Ishikawa (cell line): ENCODE measurements at regions not wholly inside any gene's neighbourhood (a gene's known extent, or its start where the extent isn't known, plus 50 kb on each side); places are given as distances from the start of the nearest gene placed in this dataset.

Experiments used
- CEBPB ChIP-seq: IDR thresholded peaks from 2 replicates; pipeline ENCODE4 v1.6.1; 2012
- CREB1 ChIP-seq: IDR thresholded peaks from 2 replicates; pipeline ENCODE4 v1.6.1; 2012; ENCODE audit warnings: low read depth
- EGR1 ChIP-seq: IDR thresholded peaks from 2 replicates; pipeline ENCODE4 v1.6.1; 2012
- EP300 ChIP-seq: IDR thresholded peaks from 2 replicates; pipeline ENCODE4 v1.6.1; 2012; ENCODE audit warnings: borderline replicate concordance
- FOXM1 ChIP-seq: IDR thresholded peaks from 2 replicates; pipeline ENCODE4 v1.6.1; 2012; ENCODE audit warnings: low read depth, borderline replicate concordance
- MAX ChIP-seq: IDR thresholded peaks from 2 replicates; pipeline ENCODE4 v1.6.1; 2012
- NFIC ChIP-seq: IDR thresholded peaks from 2 replicates; pipeline ENCODE4 v1.6.1; 2012
- RAD21 ChIP-seq: IDR thresholded peaks from 2 replicates; pipeline ENCODE4 v1.6.1; 2012; ENCODE audit warnings: low read depth
- REST ChIP-seq: IDR thresholded peaks from 2 replicates; pipeline ENCODE4 v1.6.1; 2012; ENCODE audit warnings: low read depth, mild to moderate bottlenecking
- TAF1 ChIP-seq: IDR thresholded peaks from 2 replicates; pipeline ENCODE4 v1.6.1; 2012; ENCODE audit warnings: low read depth, mild to moderate bottlenecking
- TCF12 ChIP-seq: IDR thresholded peaks from 2 replicates; pipeline ENCODE4 v1.6.1; 2012; ENCODE audit warnings: low read depth
- TEAD4 ChIP-seq: IDR thresholded peaks from 2 replicates; pipeline ENCODE4 v1.6.1; 2012
- YY1 ChIP-seq: IDR thresholded peaks from 2 replicates; pipeline ENCODE4 v1.6.1; 2012; ENCODE audit warnings: low read depth
- ZBTB7A ChIP-seq: IDR thresholded peaks from 2 replicates; pipeline ENCODE4 v1.6.1; 2012; ENCODE audit warnings: low read depth
- TF ChIP-seq, protein P1 (sequence below): IDR thresholded peaks from 2 replicates; pipeline ENCODE4 v1.6.1; 2012

- TF ChIP-seq ZBTB7A (no peak), CREB1 (no peak), TCF12 (no peak), EP300 (no peak), TAF1 (no peak)
These were observed 187.5 kb upstream of the RPL38 start for GRCh38 chr17:74015990-74016389.

GRCh38 chr17:74016461-74016860 is 187.0 kb upstream of the RPL38 start:
- TF ChIP-seq, protein P1, sequence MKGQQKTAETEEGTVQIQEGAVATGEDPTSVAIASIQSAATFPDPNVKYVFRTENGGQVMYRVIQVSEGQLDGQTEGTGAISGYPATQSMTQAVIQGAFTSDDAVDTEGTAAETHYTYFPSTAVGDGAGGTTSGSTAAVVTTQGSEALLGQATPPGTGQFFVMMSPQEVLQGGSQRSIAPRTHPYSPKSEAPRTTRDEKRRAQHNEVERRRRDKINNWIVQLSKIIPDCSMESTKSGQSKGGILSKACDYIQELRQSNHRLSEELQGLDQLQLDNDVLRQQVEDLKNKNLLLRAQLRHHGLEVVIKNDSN: no peak
- TF ChIP-seq EP300: no peak
- no peak for TF ChIP-seq NFIC
- no peak for TF ChIP-seq REST
- no peak for TF ChIP-seq TCF12
- no peak for TF ChIP-seq CEBPB
- TF ChIP-seq YY1: no peak
- no peak for TF ChIP-seq TEAD4
- no peak for TF ChIP-seq EGR1
- TF ChIP-seq FOXM1: no peak
- no peak for TF ChIP-seq MAX
- TF ChIP-seq CREB1: no peak
- TF ChIP-seq ZBTB7A: no peak

GRCh38 chr17:74017466-74017865 is 186.0 kb upstream of the RPL38 start:
- TF ChIP-seq TAF1 (no peak), MAX (no peak), ZBTB7A (no peak)

- TF ChIP-seq CREB1 (no peak), CEBPB (no peak), EGR1 (no peak), REST (no peak), YY1 (no peak), MAX (no peak), NFIC (no peak), TAF1 (no peak), FOXM1 (no peak), ZBTB7A (no peak), RAD21 (no peak), TEAD4 (no peak), TCF12 (no peak), EP300 (no peak)
- TF ChIP-seq, protein P1: no peak
These were observed 185.4 kb upstream of the RPL38 start for GRCh38 chr17:74018115-74018514.

DNA sequence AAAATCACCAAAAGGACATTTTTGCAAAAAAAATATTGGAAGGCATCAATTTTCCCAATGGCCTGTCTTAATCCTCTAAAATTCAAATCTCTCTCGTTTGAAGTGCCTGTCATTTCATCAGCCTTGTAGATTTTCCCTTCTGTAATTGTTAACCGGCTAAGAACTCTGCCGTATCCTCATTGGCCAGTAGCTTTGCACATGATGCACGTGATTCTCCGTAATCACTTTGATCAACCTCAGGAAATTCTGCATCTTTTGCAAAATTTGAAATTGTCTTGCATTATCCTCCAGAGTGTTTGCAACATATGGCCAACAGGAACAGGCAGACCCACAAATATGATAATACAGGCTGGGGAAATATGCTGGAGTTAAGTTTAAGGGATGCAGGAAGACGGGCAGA is 184.2 kb upstream of the RPL38 start:
- TF ChIP-seq TAF1 (no peak), EP300 (no peak), YY1 (no peak), TEAD4 (no peak), EGR1 (no peak), ZBTB7A (no peak), TCF12 (no peak), REST (no peak), RAD21 (no peak), CEBPB (no peak)
- TF ChIP-seq, protein P1: no peak
